GM18511 (cell line): ENCODE measurements at regions not wholly inside any gene's neighbourhood (a gene's known extent, or its start where the extent isn't known, plus 50 kb on each side); places are given as distances from the start of the nearest gene placed in this dataset.

Source experiments
- ATAC-seq: cut with Tn5 transposase; IDR thresholded peaks from one replicate; pipeline ENCODE4 v1.9.1; 2021; ENCODE audit warnings: mild to moderate bottlenecking, moderate library complexity; ENCODE audit not compliant: unreplicated experiment

DNA sequence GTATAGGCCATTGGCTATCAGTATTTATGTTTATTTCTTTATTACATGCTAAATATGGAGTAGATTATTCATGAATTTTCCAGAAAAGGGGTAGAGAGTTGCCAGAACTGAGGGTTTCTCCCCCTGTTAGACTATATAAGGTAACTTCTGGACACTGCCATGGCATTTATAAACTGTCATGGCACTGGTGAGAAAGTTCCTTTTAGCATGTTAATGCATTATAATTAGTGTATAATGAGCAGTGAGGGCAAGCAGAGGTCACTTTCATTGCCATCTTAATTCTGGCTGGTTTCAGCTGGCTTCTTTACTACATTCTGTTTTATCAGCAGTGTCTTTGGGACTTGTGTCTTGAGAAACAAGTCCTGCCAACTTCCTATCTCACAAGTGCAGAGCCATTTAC lies 220.0 kb upstream of the CNR1 start:
- ATAC-seq = no peak

DNA sequence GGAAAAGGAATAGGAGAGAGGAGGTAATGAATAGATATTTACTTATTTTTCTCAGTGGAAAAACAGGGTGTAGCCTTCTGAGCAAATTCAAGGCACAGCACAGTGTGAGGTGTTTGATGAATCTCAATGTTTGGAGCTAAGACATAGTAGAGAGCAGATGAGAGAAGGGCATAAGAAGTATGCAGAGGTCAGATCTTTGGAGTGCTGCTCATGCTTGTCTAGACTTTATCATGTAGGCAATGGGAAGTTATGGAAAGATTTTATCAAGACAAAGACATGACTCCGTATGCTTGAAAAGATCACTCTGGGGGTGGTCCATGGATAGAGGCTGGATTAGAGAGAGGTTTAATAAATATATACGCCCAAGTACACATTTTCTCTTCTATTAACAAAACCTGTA lies 217.0 kb upstream of the CNR1 start:
- ATAC-seq = no peak

DNA sequence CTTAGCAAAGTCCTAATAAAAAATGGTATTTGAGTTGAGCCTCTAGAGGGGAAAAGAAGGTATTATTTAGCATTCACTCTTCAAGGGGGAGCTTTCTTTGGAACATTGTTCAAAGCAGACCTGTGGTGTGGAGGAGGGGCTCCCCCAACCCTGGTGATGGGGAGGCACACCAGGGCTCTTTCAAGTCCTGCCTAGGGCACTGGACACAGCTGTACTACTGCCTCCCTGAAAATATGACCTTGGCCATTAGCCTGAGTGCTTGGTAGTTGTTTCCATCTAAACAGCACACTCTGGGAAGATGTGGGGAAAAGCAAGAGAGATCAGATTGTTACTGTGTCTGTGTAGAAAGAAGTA lies 215.1 kb upstream of the CNR1 start:
- ATAC-seq = no peak

DNA sequence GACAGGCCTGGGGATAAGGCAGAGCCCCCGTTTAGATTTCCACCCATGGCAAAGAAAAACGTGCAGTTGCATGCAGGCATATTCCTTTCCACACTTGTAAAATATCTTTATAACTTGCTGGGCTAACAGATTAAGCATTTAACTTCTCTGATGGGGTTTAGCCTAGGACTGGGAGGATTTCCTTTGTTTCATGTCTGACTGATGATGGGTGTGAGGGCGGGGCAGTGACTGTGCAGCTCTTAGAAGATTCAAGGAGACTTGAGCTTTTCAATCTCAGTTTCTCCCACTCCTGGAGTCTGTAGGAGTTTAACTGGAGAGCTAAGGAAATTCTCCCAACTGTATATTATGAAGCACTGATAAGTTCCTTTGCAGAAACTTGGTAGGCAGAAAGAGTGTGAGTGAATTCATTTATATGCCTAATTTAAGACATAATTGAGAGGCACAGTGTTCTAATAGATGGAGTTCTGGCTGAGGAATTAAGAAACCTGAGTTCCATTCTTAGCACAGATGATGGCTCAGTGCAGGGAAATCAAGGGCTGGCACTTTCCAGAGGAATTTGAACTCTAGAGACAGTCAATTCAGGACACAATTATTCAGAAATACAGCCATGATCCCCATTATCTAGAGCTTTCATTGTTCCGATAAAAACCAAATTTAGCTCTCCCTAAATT lies 214.6 kb upstream of the CNR1 start:
- ATAC-seq = no peak

DNA sequence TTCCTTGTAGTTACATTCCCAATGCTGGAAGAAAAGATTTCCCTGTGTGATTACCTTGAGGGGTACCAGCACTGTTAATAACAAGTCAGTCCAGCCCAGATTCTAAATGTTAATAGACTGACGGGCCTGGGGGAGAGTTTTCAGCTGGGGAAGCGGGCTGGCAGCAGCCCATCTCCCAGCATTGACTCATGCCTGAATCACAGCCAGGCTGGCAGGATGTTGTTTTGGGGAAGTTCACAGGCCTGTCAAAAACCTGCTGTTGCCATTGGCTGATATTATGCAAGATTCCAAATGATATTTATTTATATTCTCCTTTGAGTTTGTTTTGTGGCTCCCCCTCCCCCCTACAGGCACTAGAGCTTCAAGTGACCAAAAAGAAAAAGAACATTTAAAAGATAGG lies 213.9 kb upstream of the CNR1 start:
- ATAC-seq = no peak

DNA sequence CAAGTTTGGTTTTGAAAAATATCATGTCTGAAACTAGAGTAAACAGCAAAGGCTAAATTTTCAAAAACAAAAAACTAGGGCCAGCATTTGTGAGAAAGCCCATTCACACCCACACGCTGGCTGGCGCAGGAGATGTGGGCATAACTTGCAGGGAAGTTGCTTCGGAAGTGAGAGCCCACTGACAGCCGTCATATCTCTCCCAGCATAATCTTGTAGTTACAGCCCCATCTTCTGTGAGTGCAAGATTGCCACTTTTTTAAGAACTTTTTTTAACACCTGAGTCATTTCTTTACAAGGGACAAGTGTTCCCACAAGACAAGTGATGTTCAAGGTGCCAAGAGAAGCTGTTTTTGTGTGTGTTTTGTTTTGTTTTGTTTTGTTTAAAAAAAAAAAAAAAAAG lies 212.5 kb upstream of the CNR1 start:
- no peak for ATAC-seq

DNA sequence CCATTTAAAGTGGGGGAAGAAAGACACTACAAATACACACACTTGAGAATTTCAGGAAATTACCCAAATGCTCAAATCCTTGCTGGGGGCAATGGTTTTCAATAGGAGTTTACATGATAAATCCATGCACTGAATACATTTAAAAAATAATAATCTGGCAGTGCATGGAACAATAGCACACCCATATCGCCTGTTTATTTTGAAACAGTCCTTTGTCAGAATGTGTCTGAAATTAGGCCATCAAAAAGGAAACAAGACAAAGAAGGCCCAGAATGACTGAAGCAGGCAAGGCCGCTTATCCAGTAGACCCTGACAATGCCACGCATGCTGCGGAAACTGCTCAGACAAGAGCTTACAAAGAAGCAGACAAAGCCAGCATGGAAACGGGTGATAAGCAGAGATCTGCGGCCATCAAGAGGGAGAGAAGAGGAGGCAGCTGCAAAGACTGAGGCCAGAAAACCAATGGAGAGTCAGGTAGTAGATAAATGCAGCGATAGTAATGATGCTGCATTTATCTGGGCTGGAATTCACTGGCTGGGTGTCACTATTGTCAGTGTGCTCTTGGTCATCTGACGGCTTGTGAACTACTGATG lies 211.9 kb upstream of the CNR1 start:
- ATAC-seq = no peak

DNA sequence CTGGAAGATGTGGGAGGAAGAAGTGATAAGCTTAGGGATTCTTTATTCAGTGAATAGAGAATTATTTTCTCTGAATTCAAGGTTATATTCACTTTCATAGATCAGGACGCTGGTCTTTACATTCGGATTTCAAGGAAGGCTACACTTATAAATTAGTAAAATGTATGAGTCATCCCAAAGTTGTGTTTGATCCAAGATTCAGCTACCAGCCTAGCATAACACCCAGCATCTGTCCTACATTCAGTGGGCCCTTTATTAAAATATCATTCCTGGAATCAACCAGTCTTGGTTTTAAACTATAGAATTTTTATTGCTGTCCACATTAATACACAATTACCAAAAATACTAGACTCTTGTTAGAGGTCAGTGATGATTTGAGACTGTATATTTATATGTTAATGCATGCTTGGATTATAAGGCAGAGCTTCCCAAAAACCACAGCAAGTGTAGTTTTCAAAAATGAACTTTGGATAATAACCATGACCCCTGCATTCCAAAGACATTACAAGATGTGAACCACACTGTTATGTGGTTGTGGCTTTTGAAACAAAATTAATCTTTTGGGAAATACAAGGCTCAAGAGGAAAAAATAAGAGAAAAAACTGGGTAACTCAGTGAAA lies 210.7 kb upstream of the CNR1 start:
- no peak for ATAC-seq

DNA sequence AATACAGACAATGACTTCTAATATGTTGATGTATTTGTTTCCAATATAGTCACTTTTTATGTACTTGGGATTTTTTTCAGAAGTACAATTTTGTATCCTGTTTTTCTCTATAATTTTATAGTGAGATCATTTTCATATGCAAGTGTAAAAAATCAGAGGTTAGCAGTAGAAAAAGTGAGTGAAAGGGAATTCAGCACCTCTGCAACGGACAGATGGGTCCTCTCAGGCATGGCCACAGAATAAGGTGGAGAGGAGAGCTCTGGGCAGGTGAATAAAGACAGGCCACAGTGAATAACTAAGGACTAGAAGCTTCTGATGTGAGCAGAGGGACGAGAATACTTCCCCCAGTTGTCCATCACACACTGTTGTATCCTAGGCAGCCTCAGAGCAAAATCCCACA lies 210.1 kb upstream of the CNR1 start:
- ATAC-seq = no peak

DNA sequence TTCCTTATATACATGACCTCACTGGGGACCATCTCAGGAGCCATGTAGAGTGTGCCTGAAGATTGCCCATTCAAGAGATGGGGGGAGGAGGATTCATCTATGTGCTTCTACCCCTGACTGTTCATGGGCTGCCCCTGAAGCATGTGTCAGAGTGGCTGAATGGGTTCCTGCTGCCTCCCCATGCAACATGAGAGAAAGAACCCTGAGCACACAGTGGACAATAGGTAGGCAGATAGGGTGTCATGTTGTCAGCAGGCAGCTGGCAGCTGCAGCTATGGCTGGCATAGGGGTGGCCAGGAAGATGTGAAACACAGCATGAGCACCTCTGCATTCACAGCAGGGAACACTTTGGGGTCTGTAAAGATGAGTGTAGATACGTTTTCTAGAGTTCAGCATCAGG lies 208.4 kb upstream of the CNR1 start:
- no peak for ATAC-seq

DNA sequence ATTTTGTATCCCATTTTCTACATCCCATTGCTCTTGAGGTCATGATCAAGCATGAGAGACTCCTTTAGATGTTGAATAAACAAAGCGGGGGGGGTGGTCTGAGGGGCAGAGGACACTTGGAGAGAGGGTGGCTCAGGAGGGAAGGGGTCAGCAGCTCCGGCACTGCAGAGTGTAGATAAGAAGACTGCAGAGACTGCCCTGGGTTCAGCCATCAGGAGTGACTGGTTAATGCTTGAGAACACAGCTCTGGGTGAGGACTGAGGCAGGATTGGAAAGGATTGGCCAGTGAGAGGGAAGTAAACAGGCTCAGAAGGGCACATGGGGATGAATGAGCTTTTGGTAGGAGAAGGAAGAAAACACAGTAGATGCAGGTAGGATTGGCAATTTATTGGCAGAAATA lies 205.3 kb upstream of the CNR1 start:
- ATAC-seq = no peak

DNA sequence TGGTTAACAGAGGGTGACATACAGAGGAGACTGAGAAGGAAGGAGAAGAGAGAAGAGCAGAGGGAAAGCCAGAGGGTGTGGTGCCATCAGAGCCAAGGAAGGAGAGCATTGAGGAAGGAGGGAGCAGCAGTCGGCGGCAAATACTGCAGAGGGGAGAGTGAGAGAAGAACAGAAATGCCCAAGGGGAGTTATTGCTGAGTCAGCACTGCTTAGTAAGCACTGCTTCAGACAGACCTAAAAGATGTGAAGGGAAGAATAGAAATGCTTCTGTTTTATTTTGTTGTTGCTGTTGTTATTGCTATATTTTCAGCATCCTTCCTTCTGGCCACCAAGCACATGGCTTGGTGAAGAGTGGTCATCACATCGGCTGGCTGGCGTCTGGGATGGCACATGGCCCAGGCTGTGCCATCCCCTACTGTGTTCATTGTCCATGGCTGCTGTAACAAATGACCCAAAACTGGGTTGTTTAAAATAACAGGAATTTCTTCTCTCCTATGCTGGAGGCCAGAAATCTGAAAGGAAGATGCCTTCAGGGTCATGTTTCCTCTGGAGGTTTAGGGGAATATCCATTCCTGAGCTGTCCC lies 204.1 kb upstream of the CNR1 start:
- ATAC-seq = no peak

DNA sequence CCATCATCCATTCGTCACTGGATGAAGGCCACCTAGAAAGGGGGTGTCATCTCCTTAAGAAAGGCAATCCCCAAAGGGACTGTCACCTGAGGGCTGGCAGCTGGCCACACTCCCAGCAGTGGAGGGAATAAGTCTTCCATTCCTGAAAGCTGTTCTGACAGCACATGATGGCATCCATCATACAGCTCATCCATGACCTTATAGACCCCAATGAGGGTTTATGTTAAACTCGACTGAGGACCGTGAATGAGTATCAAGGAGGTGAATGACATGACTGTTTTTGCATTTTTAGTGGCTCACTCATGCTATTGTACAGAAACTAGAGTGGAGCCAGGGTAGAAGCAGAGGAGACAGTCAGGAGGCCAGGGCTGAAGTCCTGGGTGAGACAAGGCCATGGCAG lies 203.1 kb upstream of the CNR1 start:
- ATAC-seq = no peak

DNA sequence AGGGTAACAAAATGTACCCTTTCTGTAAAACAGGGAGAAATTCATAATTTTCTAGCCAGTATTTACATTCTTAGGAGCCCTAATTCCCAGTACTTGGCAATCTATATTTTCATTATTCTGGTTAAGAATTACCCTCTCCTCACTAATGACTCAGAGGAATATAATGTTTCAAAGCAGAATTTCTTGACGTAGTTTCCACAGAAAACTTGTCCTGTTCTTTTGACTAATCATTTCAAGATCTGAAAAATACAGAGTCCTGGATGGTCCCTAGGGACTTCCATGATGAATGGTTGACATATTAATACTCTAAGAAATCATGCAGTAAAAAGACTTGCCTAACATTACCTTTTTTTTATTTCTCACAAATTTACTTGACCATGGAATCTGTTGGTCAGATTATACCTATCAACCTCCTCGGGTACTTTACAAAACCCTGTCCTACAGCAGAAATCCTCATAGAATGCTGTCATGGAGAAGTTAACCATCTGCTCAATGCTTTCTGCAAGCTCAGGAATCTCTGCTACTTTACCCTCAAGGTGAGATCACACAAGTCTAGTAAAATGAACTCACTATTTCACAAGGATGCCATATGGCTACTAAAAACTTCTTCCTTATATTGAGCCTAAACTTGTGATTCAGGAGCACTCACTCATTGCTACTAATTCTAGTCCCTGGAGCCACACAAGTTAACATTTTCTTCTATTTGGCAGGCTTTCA lies 202.1 kb upstream of the CNR1 start:
- no peak for ATAC-seq

DNA sequence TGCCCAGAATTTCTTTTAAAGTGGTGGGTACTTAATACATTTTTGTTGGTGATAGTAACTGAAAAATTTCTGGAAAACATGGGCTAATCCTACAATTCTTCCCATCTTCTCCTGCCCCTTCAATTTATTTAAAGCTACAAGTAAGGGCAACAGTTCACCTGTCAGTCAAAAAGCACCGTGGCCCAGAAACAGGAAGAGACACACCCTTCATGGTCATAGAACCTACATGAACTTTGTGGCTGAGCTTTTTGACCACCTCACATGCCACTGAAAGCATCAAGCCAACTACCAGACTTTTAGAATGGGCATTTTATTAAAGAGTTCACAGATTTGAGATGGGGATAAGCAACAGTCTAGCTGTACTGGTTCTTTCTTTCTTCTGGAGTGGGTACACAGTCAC lies 201.1 kb upstream of the CNR1 start:
- no peak for ATAC-seq

DNA sequence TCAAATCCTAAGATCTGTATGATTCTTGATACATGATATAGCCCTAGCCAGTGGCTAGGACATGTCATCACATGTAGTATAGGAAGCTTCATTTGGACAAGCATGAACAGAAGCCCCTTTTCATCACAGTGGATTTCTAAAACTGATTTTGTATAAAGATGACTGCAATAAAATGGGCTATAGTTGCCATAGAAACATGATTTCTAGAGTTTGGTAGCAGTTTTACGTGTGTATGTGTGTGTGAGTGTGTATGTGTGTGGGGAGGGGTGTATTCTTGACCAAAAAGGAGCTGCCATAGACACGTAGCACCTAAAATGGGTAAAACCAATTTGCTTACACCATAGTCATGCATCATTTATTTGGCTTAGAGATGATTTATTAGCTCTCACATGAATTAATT lies 200.5 kb upstream of the CNR1 start:
- ATAC-seq = no peak

DNA sequence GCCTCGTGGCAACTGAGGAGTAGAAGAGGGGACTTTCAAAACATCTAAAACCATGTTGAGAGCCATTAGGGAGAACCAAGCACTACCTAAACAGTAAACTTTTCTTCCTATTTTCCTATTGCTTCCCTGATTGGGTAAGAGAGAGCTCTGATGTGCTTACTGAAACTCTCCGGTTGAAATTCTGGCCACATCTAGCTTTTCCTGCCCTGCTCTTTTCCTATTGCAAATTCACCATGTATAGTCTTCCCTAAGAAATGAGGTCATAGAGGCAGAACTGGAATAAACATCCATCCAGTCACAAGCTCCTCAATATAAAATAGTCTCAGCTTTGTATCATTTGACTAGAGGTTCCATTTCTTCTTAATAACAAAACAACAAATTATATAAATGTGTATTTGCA lies 199.5 kb upstream of the CNR1 start:
- ATAC-seq = no peak

DNA sequence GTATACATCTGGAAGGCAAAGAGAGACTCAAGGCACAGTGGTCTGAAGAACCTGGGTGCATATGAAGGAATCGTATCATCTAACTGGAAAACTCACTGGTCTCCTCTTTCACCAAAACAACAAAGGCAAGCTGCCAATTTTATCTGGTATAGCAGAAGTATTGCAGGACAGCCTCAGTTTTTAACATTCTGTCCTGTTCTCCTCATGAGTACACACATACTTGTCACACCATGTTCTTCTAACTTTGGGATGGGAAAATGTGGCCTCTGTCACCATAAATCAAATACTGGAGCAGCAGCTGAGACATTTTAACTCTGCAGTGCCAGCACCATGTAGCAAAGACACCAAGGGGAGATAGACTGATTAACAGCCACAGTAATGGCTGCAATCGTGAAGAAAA lies 199.1 kb upstream of the CNR1 start:
- ATAC-seq = no peak

DNA sequence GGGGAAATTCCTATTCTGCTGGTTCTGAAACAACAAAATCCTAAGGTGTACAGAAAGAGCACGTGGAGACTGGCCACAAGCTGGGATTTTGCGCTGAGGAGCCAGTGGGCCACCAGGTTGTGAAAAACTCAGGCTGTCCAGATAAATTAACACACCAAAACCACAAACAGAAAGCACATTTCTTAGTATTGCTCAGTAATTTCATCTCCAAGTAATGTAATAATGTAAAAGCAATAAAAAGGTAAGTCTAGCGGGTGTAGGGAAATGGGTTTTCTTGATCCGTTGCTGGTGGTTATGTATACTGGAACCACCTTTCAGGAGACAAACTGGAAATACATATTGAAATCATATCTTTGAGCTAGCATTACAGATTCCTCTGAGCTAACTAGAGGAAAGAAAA lies 195.6 kb upstream of the CNR1 start:
- no peak for ATAC-seq

DNA sequence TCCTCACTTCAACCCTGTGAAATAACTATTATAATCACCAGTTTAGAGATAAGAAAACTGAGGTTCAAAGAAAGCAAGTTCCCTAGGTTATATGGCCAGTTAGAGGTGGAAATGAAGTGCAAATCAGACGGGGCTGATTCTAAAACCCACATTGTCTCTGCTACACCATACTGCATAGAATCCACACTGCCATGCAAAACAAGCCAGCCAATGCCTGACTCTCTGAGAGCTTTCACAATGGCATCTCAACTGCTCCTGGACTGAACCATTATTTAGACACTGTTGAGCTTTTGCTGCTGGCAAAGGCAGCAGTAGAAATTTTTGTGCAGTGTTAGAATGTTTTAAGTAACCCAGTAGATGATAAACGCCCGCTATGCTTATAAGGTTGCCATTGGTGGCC lies 195.2 kb upstream of the CNR1 start:
- ATAC-seq = no peak

DNA sequence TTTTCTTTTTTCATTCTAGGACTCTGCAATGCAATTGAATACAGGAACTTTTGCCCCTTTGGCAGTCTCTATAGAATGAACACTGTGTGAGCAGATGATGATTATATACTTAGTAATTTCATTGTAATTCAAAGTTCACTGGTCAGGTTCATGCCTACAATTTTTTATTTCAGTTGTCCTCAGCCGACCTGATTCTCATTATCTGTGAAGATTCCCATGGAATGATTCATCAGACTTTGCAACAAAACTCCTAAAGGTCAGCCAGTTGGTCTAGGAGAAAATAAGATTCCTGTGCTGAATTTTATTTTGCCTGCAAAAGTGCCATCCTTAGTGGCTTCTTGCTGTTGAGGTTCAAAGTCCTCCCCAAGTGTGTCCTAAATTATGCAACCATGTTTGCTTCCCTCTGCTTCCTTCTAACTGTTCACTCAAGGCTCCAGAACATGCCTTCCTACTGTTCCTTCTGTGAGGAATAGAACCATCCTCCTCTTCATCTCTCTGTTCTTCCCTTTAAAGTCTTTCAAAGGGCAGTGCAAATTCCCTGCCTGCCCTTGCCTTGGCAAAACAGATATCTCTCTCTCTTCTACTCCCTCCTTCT lies 194.2 kb upstream of the CNR1 start:
- no peak for ATAC-seq
